Islet precursor cell (in vitro differentiated cells): ENCODE measurements at regions not wholly inside any gene's neighbourhood (a gene's known extent, or its start where the extent isn't known, plus 50 kb on each side); places are given as distances from the start of the nearest gene placed in this dataset.
"Not testable (repeated sequence)": the region's sequence is repeated elsewhere in the genome, so short reads cannot be mapped to it uniquely, and the experiment has no call there.

ENCODE experiments used
- DNase-seq: peaks from one replicate; pipeline ENCODE4 v3.0.0-alpha.2; 2018

DNA sequence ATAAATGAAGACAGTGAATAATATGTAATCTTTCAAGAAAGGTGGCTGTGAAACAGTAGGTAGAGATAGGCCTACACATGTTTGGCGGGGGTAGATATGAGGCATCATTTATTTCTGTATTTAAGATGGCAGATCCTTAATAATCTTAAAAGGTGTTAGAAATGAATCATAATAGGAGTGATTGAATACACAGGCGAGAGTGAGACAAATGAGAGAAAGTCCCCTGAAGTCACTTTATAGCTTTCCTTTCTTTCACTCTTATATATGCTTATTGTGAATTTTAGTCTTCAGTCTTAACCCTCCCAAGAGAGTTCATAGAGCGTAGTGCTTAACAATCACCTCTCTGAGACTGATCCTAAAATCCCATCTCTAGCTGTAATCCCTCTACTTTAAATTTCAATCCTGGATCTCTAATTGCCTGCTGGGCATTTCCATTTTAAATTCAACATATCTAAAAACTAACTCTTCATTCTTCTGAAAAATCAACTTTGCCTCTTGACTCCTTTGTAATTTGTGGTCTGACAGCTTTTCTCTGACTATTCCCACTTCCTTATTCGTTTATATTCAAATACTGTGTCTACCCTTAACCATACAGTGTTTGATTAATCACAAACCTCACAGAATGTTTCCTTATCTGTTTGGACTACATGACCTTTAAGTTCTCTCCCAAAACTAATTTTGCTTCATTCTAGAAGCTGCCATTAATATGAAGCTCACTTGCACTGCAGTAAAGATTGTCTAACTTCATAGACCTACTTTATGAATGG lies 463.7 kb upstream of the FSIP2 start:
- no peak for DNase-seq

DNA sequence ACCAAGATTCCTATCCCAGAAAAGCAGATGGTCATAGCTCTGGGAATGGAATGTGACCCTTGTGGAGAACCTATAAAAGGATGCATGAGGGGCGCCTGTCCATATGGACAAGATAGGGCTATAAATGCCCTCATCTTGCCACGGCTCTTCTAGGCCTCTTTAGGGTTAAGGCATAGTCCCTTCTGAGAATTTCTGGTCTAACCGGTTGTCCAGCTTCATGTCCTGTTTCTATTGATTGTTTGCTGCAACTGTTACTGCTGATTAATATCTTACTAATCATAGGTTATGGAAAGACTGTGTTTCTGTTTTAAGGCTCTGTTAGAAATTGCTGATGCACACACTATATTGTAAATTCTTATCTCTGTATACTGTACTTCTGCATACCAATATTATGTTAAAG lies 462.6 kb upstream of the FSIP2 start:
- not testable (repeated sequence) for DNase-seq

DNA sequence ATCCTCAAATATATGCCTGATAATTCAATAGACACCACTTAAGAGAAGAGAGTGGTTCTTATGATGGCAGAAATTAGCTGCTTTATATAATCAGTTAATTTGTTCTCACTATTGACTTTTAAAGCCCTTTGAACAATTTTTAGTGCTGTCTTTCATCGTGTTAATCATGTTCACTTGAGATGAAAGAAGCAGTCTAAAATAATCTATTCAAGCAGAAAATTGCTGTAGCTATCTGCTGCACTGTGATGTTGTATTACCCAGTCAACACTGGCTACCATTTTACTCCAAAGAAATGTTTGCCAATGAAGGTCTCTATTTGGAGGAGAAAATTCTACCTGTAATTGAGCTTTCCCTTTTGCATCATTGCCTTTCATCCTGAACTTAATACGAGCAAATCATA lies 459.8 kb upstream of the FSIP2 start:
- DNase-seq = no peak

DNA sequence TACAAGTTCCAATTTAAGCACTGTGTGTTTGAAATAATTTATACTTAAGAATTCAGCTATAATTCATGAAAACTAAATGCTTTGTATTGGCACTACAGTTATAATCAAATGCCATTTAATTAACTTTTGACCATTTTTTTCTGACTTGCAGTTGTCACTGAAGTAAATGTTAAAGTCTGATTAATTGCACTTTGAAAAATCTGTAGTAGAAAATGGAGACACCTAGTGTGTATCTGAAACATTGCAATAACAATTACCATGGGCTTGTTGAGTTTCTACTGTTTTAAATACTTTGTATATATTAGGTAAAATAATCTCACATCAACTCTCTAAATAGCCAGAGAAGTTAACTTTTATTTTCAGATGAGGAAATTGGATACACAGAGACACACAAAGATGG lies 458.6 kb upstream of the FSIP2 start:
- DNase-seq = no peak

DNA sequence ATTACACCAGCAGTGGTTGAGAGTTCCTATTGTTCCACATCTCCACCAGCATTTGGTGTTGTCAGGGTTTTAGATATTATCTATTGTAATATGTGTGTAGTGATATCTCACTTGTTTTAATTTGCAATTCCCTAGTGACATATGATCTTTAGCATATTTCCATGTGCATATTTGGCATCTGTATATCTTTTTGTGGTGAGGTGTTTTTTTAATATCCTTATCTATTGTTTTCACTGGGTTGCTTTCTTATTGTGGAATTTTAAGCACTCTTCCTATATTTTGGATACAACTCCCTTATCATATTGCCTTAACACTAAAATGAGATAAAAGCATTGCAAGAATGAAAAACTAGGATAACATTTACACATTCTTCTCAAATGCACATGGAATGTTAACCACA lies 453.9 kb upstream of the FSIP2 start:
- DNase-seq = no peak

DNA sequence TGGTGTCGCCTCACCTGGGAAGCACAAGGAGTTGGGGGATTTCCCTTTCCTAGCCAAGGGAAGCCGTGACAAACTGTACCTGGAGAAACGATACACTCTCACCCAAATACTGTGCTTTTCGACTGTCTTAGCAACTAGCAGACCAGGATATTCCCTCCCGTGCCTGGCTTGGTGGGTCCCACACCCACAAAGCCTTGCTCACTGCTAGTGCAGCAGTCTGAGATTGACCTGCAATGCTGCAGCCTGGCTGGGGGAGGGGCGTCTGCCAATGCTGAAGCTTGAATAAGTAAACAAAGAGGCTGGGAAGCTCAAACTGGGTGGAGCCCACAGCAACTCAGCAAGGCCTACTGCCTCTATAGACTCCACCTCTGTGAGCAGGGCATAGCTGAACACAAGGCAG lies 448.6 kb upstream of the FSIP2 start:
- DNase-seq = peak; percentile 72

DNA sequence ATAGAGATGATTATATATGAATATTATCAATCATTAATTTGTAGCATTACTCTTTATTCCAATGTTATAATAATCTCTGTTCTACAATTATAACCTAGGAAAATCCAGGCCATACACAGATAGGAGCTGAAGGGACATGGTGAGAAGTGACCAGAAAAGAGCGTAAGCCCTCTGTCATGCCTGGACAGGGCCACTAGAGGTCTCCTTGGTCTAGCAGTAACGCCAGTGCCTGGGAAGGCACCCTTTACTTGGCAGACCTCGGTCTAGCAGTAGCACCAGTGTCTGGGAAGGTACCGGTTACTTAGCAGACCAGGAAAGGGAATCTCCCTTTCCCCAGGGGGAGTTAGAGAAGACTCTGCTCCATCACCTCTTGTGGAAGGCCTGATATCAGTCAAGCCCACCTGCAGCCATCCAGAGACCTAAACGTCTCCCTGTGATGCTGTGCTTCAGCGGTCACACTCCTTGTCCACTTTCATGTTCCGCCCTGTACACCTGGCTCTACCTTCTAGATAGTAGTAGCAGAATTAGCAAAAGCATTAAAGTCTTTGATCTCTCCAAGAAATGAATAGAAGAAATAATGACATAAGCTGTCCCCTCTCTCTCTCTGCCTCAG lies 447.5 kb upstream of the FSIP2 start:
- DNase-seq = peak; percentile 91

DNA sequence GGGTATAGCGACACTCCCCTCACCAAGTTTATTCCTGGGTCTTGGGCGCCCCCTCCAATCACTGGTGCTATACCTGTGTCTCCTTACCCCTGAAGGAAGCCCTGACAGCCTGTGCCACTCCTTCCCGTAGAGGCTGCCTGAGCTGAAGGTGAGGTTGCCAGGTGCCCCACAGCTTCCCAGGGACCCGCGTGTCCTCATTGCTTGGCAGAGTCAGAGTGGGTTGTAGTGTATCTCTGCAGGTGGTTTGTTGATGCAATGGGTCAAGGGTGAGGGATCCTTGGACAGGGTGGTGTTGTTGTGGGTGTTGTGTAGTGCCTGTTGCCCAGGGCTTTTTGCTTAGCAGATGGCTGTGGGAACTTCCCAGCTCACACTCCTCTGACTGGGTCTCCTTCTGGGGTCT lies 438.7 kb upstream of the FSIP2 start:
- DNase-seq = no peak

DNA sequence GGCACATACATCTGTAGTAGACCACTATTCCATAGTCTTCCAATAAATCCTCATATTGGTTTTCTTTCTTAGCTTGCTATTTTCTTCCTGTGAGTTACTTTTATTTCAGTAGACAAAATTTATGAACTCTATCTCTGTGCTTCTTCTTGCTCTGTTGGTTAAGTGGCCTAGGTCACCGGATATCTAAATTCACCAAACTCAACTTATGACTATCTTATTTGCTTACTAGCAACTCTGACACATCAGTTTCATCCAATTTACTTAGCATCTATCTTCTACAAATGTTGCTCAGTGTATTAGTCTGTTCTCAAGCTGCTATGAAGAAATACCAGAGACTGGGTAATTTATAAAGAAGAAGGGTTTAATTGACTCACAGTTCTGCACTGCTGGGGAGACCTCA lies 432.5 kb upstream of the FSIP2 start:
- DNase-seq = no peak

DNA sequence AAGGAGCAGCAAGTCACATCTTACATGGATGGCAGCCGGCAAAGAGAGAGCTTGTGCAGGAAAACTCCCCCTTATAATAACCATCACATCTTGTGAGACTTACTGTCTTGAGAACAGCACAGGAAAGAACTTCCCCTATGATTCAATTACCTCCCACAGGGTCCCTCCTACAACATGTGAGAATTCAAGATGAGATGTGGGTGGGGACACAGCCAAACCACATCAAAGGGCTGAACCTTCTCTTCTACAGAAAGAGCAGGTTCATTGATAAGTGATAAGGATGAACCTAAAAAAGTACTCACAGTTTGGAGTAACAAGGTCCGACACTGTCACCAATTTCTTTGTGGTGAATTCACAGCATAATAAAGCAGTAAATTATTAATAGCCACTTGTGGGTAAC lies 422.2 kb upstream of the FSIP2 start:
- DNase-seq = no peak

DNA sequence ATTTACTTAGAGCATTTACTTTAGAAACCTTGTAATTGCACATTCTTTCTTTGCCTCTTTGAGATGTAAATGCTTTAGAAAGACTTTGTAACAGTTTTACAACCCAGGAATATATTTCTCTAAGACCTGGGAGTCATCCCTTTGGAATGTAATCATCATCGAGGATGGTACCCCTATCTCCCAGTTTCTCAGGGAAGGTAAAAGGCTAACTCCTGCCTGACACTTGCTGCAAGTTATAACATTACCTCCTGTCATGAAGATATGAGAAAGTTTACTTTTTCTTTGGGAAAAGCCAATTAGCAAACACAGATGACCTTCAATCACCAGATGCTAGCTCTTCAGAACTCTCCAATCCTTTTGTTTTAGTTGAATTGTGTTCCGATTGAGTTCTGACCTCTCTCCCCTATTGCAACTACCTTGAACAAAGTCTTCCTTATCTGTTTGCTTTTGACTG lies 420.3 kb upstream of the FSIP2 start:
- DNase-seq = peak; percentile 57

DNA sequence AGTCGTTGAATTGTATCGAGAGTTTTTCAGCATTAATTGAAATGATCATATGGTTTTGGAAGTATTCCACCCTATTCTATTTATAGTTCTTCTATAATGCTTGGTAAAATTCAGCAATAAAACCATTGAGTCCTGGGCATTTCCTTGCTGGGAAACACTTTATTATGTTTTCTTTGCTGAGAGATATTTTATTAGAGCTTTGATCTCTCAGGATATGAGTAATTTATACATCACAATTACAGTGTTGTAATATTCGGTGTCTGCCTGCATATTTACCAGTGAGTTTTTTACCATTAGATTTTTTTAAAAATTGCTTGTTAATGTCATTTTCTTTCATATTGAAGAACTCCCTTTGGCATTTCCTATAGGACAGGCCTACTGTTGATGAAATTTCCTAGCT lies 402.7 kb upstream of the FSIP2 start:
- DNase-seq = no peak

DNA sequence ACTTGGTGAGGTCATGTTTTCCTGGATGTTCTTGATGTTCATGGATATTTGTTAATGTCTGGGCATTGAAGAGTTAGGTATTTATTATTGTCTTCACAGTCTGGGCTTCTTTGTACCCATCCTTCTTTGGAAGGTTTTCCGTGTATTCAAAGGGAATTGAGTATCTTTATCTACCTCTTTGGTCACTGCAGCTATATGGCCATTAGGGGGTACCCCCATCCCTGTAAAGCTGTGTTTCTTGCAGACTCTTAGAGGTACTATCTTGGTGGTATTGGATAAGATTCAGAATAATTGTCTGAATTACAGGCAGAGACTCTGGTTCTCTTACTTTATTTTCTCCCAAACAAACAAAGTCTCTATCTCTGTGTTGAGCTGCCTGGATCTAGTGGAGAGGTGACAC lies 401.6 kb upstream of the FSIP2 start:
- DNase-seq = no peak

DNA sequence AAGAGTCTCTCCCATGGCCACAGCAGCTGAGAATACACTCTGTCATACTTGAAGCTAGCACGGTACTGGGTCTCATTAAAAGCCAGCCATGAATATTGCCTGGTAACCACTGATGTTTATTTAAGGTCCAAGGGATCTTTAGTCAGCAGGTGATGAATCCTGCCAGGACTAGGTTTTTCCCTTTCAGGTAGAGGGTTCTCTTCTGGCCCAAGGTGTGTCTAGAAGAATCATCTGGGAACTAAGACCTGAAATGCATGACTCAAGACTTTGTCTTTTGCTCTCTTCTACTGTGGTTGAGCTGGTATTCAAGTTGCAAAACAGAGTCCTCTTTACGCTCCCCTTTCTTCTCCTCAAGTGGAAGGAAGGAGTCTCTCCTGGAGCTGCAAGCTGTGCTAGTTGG lies 400.5 kb upstream of the FSIP2 start:
- no peak for DNase-seq

DNA sequence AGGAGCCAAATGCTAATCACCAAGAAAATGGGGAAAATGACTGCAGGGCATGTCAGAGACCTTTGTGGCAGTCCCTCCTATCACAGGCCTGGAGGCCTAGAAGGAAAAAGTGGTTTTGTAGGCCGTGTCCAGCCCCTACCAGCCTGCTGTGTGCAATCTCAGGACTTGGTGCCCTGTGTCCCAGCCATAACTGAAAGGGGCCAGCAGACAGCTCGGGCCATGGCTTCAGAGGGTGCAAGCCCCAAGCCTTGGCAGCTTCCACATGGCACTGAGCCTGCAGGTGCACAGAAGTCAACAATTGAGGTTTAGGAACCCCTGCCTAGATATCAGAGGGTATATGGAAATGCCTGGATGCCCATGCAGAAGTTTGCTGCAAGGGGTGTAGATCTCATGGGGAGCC lies 391.2 kb upstream of the FSIP2 start:
- DNase-seq = no peak

DNA sequence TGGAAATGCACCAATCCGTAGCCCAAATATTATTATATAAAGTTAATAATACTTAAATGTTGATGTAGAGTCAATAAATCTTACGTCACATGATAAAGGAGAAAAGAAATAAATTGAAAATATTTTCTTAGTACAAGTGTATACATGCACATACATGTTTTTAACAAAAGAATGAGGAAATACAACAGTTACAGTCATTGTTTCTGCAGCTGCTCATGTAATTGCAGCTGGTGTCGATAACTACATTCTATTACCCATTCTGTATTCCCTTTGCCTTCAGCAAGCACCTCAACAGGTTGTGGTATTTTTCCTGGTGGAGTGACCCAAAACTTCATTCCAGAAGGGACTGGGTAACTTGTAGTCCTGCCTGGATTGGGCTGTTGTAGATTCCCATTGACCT lies 377.8 kb upstream of the FSIP2 start:
- DNase-seq = no peak

DNA sequence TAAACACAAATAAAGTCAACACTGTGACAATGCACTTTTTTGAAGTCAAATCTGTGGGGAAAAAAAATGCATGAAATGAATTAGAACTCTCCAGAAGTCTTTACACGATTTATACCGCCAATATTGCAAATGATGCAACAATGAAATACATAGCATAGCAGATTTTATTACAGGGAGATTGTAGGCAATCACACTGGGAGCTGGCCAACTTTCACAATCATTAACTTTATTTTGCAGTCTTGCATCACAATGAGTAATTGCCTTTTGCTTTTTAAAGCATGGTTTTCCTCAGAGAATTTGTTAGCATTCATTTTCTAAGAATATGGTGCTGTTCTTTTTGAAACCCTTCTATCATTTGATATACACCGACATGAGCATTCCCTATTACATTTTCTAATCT lies 366.4 kb upstream of the FSIP2 start:
- no peak for DNase-seq

DNA sequence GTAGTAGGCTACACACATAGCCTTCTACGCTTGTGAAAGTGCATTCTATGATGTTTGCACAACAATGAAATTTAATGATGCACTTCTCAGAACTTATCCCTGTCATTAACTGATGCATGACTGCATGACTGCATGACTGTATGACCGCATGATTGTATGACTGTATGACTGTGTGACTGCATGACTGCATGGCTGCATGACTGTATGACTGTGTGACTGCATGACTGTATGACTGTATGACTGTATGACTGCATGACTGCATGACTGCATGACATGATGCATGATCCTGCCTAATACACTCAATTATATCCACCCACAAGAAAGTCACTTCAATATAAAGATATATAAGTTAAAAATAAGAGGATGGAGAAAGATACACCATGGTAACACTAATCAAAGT lies 365.4 kb upstream of the FSIP2 start:
- DNase-seq = no peak

DNA sequence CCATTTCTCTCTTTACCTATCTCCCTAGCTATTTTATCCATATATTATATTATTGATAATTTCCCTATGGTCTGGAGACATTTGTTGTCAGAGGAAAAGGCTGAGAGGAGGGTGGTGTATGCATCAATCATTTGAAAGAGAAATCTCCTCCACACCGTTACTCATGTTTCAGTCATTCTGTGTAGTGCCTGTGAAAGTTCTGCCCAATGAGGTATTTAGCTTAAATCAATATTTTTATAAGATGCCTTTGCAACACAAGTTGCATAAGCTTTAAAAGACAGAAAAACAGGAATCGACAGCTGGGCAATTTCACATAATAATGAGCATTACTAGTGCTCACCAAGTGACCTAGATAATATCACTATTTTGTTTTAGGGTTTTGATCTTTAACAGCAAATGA lies 363.7 kb upstream of the FSIP2 start:
- DNase-seq = no peak

DNA sequence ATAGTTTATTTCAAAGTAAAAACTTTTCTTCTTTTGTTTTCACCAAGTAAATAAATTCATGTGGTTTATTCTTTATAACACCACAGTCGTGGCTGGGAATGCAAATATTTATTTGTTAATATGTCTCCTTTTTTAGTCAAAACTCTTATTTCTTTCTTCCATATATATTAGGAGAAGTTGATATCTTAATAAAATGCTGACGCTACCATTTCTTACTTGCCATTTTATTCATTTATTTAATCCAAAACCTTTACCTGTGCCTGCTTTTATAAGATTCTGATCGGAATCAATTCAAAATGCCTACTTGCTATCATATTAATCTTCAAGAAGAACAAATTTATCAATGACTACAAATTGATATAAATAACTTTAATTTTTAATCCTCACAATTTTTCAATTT lies 362.9 kb upstream of the FSIP2 start:
- no peak for DNase-seq

DNA sequence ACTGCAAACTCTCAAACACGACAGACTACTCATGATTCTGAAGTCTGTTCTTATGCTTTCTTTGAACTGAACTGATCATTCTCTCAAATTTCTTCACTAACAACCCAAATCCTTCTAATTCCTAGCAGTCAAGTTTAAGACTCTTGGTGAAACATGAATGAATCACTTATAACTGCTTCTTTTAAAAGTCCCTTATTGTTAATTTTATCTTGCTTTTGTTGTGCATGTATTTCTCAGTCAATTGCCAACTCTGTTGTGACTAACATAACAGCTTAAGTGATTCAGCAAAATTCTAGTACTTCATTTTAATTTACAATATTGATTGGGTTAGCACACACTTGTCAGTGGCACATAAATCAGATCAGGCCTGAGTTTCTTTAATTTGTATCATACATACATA lies 357.0 kb upstream of the FSIP2 start:
- no peak for DNase-seq

DNA sequence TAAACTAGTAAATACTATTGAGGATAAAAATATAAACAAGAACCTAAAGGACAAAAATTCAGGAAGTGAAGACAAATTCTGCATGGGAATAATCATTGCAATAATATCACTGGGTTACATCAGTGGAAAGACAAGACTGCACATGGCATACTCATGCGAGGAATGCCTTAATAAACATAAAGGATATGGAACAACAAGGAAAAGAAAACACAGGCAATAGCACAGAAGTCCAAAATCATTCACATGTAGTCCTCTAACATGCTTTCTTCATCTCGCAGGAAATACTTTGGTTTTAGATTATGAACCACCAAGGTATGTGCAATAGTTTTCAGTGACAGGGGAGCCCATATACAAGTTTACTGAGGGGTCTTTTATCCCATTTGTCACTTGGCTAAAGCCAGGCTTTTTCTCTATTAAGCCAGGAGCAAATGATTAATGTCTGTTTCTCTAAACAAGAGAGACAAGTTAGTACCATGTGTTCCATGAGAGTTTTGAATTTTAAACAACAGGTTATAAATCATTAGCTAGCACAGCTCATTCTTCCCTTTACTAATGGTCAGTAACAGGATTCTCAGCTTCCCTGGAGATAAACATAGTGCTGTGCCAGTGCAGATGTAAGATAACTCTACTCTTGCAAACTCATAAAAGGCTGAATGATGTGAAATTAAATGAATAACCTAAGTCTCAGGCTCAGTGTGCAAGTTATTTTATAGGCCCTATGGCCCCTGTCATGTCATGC lies 353.6 kb upstream of the FSIP2 start:
- DNase-seq = no peak

DNA sequence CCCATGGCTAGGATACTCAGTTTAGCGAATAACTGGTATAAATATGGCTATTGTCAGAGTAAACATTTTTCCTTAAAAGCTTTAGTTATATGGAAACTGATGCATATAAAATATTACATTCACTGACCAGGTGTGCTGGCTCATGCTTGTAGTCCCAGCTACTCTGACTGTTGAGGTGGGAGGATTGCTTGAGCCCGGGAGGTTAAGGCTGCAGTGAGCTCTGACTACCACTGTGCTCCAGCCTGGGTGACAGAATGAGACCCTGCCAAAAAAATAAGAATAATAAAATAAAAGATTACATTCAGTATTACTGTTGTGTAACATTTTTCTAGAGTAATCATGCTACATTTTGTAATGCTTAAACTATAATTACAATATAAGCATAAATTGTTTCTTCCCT lies 350.4 kb upstream of the FSIP2 start:
- DNase-seq = no peak

DNA sequence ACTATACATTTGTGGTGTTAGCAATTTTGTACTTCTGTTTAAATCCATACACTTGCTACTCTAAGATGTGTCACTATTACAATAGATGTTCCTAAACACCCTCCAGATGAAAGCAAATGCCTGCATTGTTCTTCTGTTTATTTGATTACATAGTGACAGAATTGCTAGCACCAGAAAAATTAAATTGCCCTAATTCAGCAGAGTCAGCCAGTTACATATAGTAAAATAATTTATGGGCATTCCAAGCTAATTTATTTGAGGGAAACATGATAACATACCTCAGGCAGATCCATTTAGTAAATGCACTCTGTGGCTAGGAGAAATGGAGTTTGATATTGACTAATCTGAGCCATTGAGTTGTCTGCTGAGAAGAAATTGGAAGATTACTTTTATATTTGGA lies 347.1 kb upstream of the FSIP2 start:
- no peak for DNase-seq
